Naive B cell (primary cell): ENCODE measurements at regions not wholly inside any gene's neighbourhood (a gene's known extent, or its start where the extent isn't known, plus 50 kb on each side); places are given as distances from the start of the nearest gene placed in this dataset.
"Not testable (repeated sequence)": the region's sequence is repeated elsewhere in the genome, so short reads cannot be mapped to it uniquely, and the experiment has no call there.

Experiments used
- ATAC-seq, 2 donors: fragments of 150-1000 bp; cut with Tn5 transposase; 2 replicates each; pipeline ENCODE4 v1.10.0; 2021; ENCODE audit warnings: low read depth in 2 of 2, mild to moderate bottlenecking in 2 of 2, moderate library complexity in 2 of 2
- DNase-seq: peaks from one replicate; pipeline ENCODE4 v3.0.0; 2022
- H3K27ac Mint-ChIP-seq, 6 donors: one replicate each; pipeline ENCODE4 v1.8.0; 2020 to 2022; ENCODE audit warnings: mild to moderate bottlenecking in 6 of 6, mixed read lengths in 6 of 6, moderate library complexity in 5 of 6, inconsistent platforms in 2 of 6
- H3K27me3 Mint-ChIP-seq, 3 donors: one replicate each; pipeline ENCODE4 v1.8.0; 2021 to 2022; ENCODE audit warnings: mixed read lengths in 3 of 3, mild to moderate bottlenecking in 1 of 3
- H3K36me3 Mint-ChIP-seq, 2 donors: one replicate each; pipeline ENCODE4 v1.8.0; 2020 to 2022; ENCODE audit warnings: mixed read lengths in 2 of 2, inconsistent platforms in 1 of 2, mild to moderate bottlenecking in 1 of 2
- H3K4me1 Mint-ChIP-seq, 3 donors: one replicate each; pipeline ENCODE4 v1.8.0; 2020 to 2022; ENCODE audit warnings: mixed read lengths in 3 of 3, inconsistent platforms in 1 of 3, mild to moderate bottlenecking in 1 of 3, moderate library complexity in 1 of 3
- H3K4me3 Mint-ChIP-seq, 8 donors: one replicate each; pipeline ENCODE4 v1.8.0; 2020 to 2022; ENCODE audit warnings: mild to moderate bottlenecking in 8 of 8, mixed read lengths in 8 of 8, moderate library complexity in 8 of 8, inconsistent platforms in 2 of 8
- H3K9me3 Mint-ChIP-seq, 7 donors: one replicate each; pipeline ENCODE4 v1.8.0; 2020 to 2022; ENCODE audit warnings: mixed read lengths in 7 of 7, mild to moderate bottlenecking in 5 of 7, inconsistent platforms in 2 of 7, moderate library complexity in 1 of 7

GRCh38 chr10:34058845-34059614 lies 724.6 kb upstream of the NRP1 start:
- H3K27ac Mint-ChIP-seq, result no peak overlapping the region
- H3K9me3 Mint-ChIP-seq, result peaks cover 4 to 30% (median 11%) of the 10 kb centered on the region in 7 donors
- H3K36me3 Mint-ChIP-seq, result no peaks in the 10 kb centered on the region
- no peaks in the 10 kb centered on the region for H3K27me3 Mint-ChIP-seq
- H3K4me3 Mint-ChIP-seq, result no peak overlapping the region
- H3K4me1 Mint-ChIP-seq, result no peaks in the 10 kb centered on the region
- no peak for ATAC-seq
- no peak for DNase-seq

- H3K36me3 Mint-ChIP-seq, ATAC-seq, H3K27ac Mint-ChIP-seq, H3K4me1 Mint-ChIP-seq, H3K4me3 Mint-ChIP-seq, H3K27me3 Mint-ChIP-seq, DNase-seq: not testable (repeated sequence)
- peaks cover 3 to 18% (median 9%) of the 10 kb centered on the region in 7 donors for H3K9me3 Mint-ChIP-seq
Observed at GRCh38 chr10:34055410-34055985, 721.0 kb upstream of the NRP1 start.

GRCh38 chr10:34049887-34050286 lies 715.4 kb upstream of the NRP1 start:
- H3K27ac Mint-ChIP-seq, result peak overlapping the region in 1 of 6 donors; percentile 44
- H3K27me3 Mint-ChIP-seq, result no peaks in the 10 kb centered on the region
- no peak for ATAC-seq
- H3K36me3 Mint-ChIP-seq, result no peaks in the 10 kb centered on the region
- peaks cover 2 to 16% (median 9%) of the 10 kb centered on the region in 7 donors for H3K9me3 Mint-ChIP-seq
- no peaks in the 10 kb centered on the region for H3K4me1 Mint-ChIP-seq
- DNase-seq, result no peak
- H3K4me3 Mint-ChIP-seq, result no peak overlapping the region

GRCh38 chr10:34049469-34049868 lies 715.0 kb upstream of the NRP1 start:
- no peaks in the 10 kb centered on the region for H3K4me1 Mint-ChIP-seq
- no peaks in the 10 kb centered on the region for H3K27me3 Mint-ChIP-seq
- DNase-seq (no peak), ATAC-seq (no peak)
- no peaks in the 10 kb centered on the region for H3K36me3 Mint-ChIP-seq
- peak overlapping the region in 1 of 6 donors; percentile 44 for H3K27ac Mint-ChIP-seq
- H3K4me3 Mint-ChIP-seq, result no peak overlapping the region
- H3K9me3 Mint-ChIP-seq, result peaks cover 2 to 16% (median 9%) of the 10 kb centered on the region in 7 donors

GRCh38 chr10:34047389-34047788 lies 712.9 kb upstream of the NRP1 start:
- no peaks in the 10 kb centered on the region for H3K4me1 Mint-ChIP-seq
- no peak for DNase-seq
- no peaks in the 10 kb centered on the region for H3K36me3 Mint-ChIP-seq
- H3K27me3 Mint-ChIP-seq, result no peaks in the 10 kb centered on the region
- no peak overlapping the region for H3K27ac Mint-ChIP-seq
- peaks cover 0 to 11% (median 9%) of the 10 kb centered on the region in 7 donors for H3K9me3 Mint-ChIP-seq
- ATAC-seq, result no peak
- H3K4me3 Mint-ChIP-seq, result no peak overlapping the region

GRCh38 chr10:34046506-34047034 lies 712.1 kb upstream of the NRP1 start:
- ATAC-seq (no peak), DNase-seq (no peak)
- Mint-ChIP-seq H3K4me3 (peak overlapping the region in 1 of 8 donors; percentile 13), H3K27ac (no peak overlapping the region), H3K4me1 (no peaks in the 10 kb centered on the region), H3K9me3 (peaks cover 0 to 9% (median 5%) of the 10 kb centered on the region in 7 donors), H3K36me3 (no peaks in the 10 kb centered on the region), H3K27me3 (no peaks in the 10 kb centered on the region)

GRCh38 chr10:34045571-34046190 lies 711.2 kb upstream of the NRP1 start:
- ATAC-seq, result no peak
- Mint-ChIP-seq H3K36me3 (no peaks in the 10 kb centered on the region), H3K27me3 (no peaks in the 10 kb centered on the region), H3K27ac (no peak overlapping the region), H3K4me3 (no peak overlapping the region), H3K4me1 (no peaks in the 10 kb centered on the region), H3K9me3 (peaks cover 0 to 8% (median 3%) of the 10 kb centered on the region in 7 donors)
- DNase-seq, result no peak

- H3K27ac Mint-ChIP-seq, result no peak overlapping the region
- no peaks in the 10 kb centered on the region for H3K36me3 Mint-ChIP-seq
- no peaks in the 10 kb centered on the region for H3K4me1 Mint-ChIP-seq
- no peak overlapping the region for H3K4me3 Mint-ChIP-seq
- peaks cover 0 to 8% (median 4%) of the 10 kb centered on the region in 7 donors for H3K9me3 Mint-ChIP-seq
- DNase-seq (no peak), ATAC-seq (no peak)
- H3K27me3 Mint-ChIP-seq, result no peaks in the 10 kb centered on the region
Observed at GRCh38 chr10:34041871-34042270, 707.4 kb upstream of the NRP1 start.

GRCh38 chr10:34037499-34037898 lies 703.0 kb upstream of the NRP1 start:
- H3K27ac Mint-ChIP-seq, result no peak overlapping the region
- H3K4me1 Mint-ChIP-seq, result no peaks in the 10 kb centered on the region
- H3K4me3 Mint-ChIP-seq, result no peak overlapping the region
- peaks cover 0 to 8% (median 4%) of the 10 kb centered on the region in 7 donors for H3K9me3 Mint-ChIP-seq
- DNase-seq (no peak), ATAC-seq (no peak)
- no peaks in the 10 kb centered on the region for H3K27me3 Mint-ChIP-seq
- H3K36me3 Mint-ChIP-seq, result no peaks in the 10 kb centered on the region

- H3K27me3 Mint-ChIP-seq, H3K36me3 Mint-ChIP-seq, DNase-seq, ATAC-seq, H3K27ac Mint-ChIP-seq, H3K4me3 Mint-ChIP-seq, H3K4me1 Mint-ChIP-seq, H3K9me3 Mint-ChIP-seq: not testable (repeated sequence)
Observed at GRCh38 chr10:34035241-34035790, 700.8 kb upstream of the NRP1 start.

GRCh38 chr10:34033078-34033477 lies 698.6 kb upstream of the NRP1 start:
- H3K9me3 Mint-ChIP-seq, result peaks cover 0 to 7% (median 2%) of the 10 kb centered on the region in 7 donors
- no peak overlapping the region for H3K27ac Mint-ChIP-seq
- no peak overlapping the region for H3K4me3 Mint-ChIP-seq
- no peaks in the 10 kb centered on the region for H3K27me3 Mint-ChIP-seq
- DNase-seq (no peak), ATAC-seq (no peak)
- H3K4me1 Mint-ChIP-seq, result no peaks in the 10 kb centered on the region
- no peaks in the 10 kb centered on the region for H3K36me3 Mint-ChIP-seq

- Mint-ChIP-seq H3K27ac (no peak overlapping the region), H3K4me1 (no peaks in the 10 kb centered on the region), H3K36me3 (no peaks in the 10 kb centered on the region), H3K4me3 (no peak overlapping the region), H3K9me3 (peaks cover 1 to 7% (median 3%) of the 10 kb centered on the region in 7 donors), H3K27me3 (no peaks in the 10 kb centered on the region)
- ATAC-seq (no peak), DNase-seq (no peak)
Observed at GRCh38 chr10:34032564-34032963, 698.1 kb upstream of the NRP1 start.

- no peak overlapping the region for H3K27ac Mint-ChIP-seq
- ATAC-seq (no peak), DNase-seq (no peak)
- H3K9me3 Mint-ChIP-seq, result peaks cover 1 to 6% (median 3%) of the 10 kb centered on the region in 7 donors
- no peak overlapping the region for H3K4me3 Mint-ChIP-seq
- no peaks in the 10 kb centered on the region for H3K27me3 Mint-ChIP-seq
- no peaks in the 10 kb centered on the region for H3K4me1 Mint-ChIP-seq
- no peaks in the 10 kb centered on the region for H3K36me3 Mint-ChIP-seq
Observed at GRCh38 chr10:34031400-34031799, 696.9 kb upstream of the NRP1 start.
